A673 (cell line): ENCODE measurements at regions not wholly inside any gene's neighbourhood (a gene's known extent, or its start where the extent isn't known, plus 50 kb on each side); places are given as distances from the start of the nearest gene placed in this dataset.

ENCODE experiments used
- CTCF ChIP-seq: fragments of 300-800, 200-600 bp; sonication (generic); conservative IDR thresholded peaks from 2 replicates; pipeline ENCODE4 v1.5.1; 2017; ENCODE audit warnings: low read depth, mild to moderate bottlenecking, antibody characterized with exemption, low read length, moderate library complexity, mixed read lengths
- EZH2 ChIP-seq: fragments of 200-600 bp; sonication (generic); IDR thresholded peaks from 2 replicates; pipeline ENCODE4 v1.6.1; 2017; ENCODE audit warnings: borderline replicate concordance, low read depth, mild to moderate bottlenecking, mixed read lengths, antibody characterized with exemption, low read length; ENCODE audit not compliant: poor library complexity, severe bottlenecking

- peak; percentile 68 for TF ChIP-seq CTCF
- TF ChIP-seq EZH2 = no peak
Observed at GRCh38 chr4:20422398-20422797, 170.7 kb downstream of the SLIT2 start.
